Neural cell (in vitro differentiated cells): ENCODE measurements at regions not wholly inside any gene's neighbourhood (a gene's known extent, or its start where the extent isn't known, plus 50 kb on each side); places are given as distances from the start of the nearest gene placed in this dataset.

Source experiments
- CTCF ChIP-seq: fragments of 450-650 bp; IDR thresholded peaks from 2 replicates; pipeline ENCODE4 v1.5.1; 2014; ENCODE audit warnings: antibody characterized with exemption, mild to moderate bottlenecking, moderate library complexity; ENCODE audit not compliant: poor library complexity, severe bottlenecking
- EP300 ChIP-seq: fragments of 450-650 bp; conservative IDR thresholded peaks from 2 replicates; pipeline ENCODE4 v1.6.1; 2014; ENCODE audit warnings: antibody characterized with exemption, mild to moderate bottlenecking, moderate library complexity; ENCODE audit not compliant: poor library complexity, severe bottlenecking
- EZH2 ChIP-seq: fragments of 200-600, 300-800 bp; shearing (Covaris generic), sonication (generic); IDR thresholded peaks from 2 replicates; pipeline ENCODE4 v1.6.1; 2014; ENCODE audit warnings: antibody characterized with exemption, low read length, borderline replicate concordance, mild to moderate bottlenecking; ENCODE audit not compliant: insufficient read depth, poor library complexity, severe bottlenecking
- POLR2AphosphoS5 ChIP-seq: IDR thresholded peaks from 2 replicates; pipeline ENCODE4 v1.6.1; 2012
- RAD21 ChIP-seq: fragments of 450-650 bp; conservative IDR thresholded peaks from 2 replicates; pipeline ENCODE4 v1.6.1; 2014; ENCODE audit warnings: antibody characterized with exemption, mild to moderate bottlenecking, moderate library complexity
- TAF1 ChIP-seq: IDR thresholded peaks from 2 replicates; pipeline ENCODE4 v1.6.1; 2012; ENCODE audit warnings: low read depth

- TF ChIP-seq CTCF, result no peak
- no peak for TF ChIP-seq EP300
- no peak for TF ChIP-seq EZH2
- no peak for TF ChIP-seq RAD21
- no peak for TF ChIP-seq POLR2AphosphoS5
- no peak for TF ChIP-seq TAF1
Measured at GRCh38 chr2:153195342-153195741, 283.2 kb downstream of the RPRM start.
